Sigmoid colon (tissue), 6 donors: ENCODE measurements at regions not wholly inside any gene's neighbourhood (a gene's known extent, or its start where the extent isn't known, plus 50 kb on each side); places are given as distances from the start of the nearest gene placed in this dataset.

Experiments
- DNase-seq: peaks from one replicate; pipeline ENCODE4 v3.0.0-alpha.2; 2019
- H3K27ac ChIP-seq, 4 donors: fragments of 200-600 bp; sonication (generic); one replicate each; pipeline ENCODE4 v1.5.1; 2016 to 2019; ENCODE audit warnings: mild to moderate bottlenecking in 1 of 4
- H3K27me3 ChIP-seq, 3 donors: fragments of 200-600 bp; sonication (generic); one replicate each; pipeline ENCODE4 v1.5.1; 2019; ENCODE audit warnings: mild to moderate bottlenecking in 1 of 3
- H3K36me3 ChIP-seq, 4 donors: fragments of 200-600 bp; sonication (generic); one replicate each; pipeline ENCODE4 v1.5.1; 2016 to 2019
- H3K4me1 ChIP-seq, 4 donors: fragments of 200-600 bp; sonication (generic); one replicate each; pipeline ENCODE4 v1.5.1; 2017 to 2019
- H3K4me3 ChIP-seq, 4 donors: fragments of 200-600 bp; sonication (generic); one replicate each; pipeline ENCODE4 v1.5.1; 2017 to 2019; ENCODE audit warnings: mild to moderate bottlenecking in 2 of 4, moderate library complexity in 1 of 4
- H3K9me3 ChIP-seq, 4 donors: fragments of 200-600 bp in 3 of 4; sonication (generic) in 3 of 4; one replicate each; pipeline versions ENCODE4 v1.5.1 to v1.6.1; 2013 to 2019
- EP300 ChIP-seq, 4 donors: sonication (generic); formaldehyde crosslinking; IDR thresholded peaks; one replicate each; pipeline ENCODE4 v1.6.1; 2017; ENCODE audit warnings: antibody characterized with exemption in 4 of 4
- POLR2A ChIP-seq, 2 donors: fragments of 450-650 bp; IDR thresholded peaks; one replicate each; pipeline ENCODE4 v1.6.1; 2016; ENCODE audit warnings: antibody characterized with exemption in 2 of 2, mild to moderate bottlenecking in 2 of 2, moderate library complexity in 2 of 2
- POLR2AphosphoS5 ChIP-seq, 4 donors: sonication (generic); formaldehyde crosslinking; IDR thresholded peaks; one replicate each; pipeline ENCODE4 v1.6.1; 2017; ENCODE audit warnings: antibody characterized with exemption in 4 of 4
- whole genome bisulfite sequencing, 2 donors: extraction: QIAGEN DNeasy Blood & Tissue Kit; methylation state at CpG; one replicate each; pipeline ENCODE4 v1.1.7; 2013; 5-methylcytosine and 5-hydroxymethylcytosine counted together
- intact Hi-C: fragments of 100-400 bp; cut with DNase I; formaldehyde crosslinking; loops from one replicate; pipeline ENCODE4 v1.15.1; 2023
- TF ChIP-seq, protein P1 (sequence below), 4 experiments: fragments of 450-650 bp in 3 of 4; fragments of 200-600 bp in 1 of 4; IDR thresholded peaks; one replicate each; pipeline ENCODE4 v1.5.1; 2016 to 2019; ENCODE audit warnings: antibody characterized with exemption in 4 of 4, mild to moderate bottlenecking in 3 of 4, moderate library complexity in 2 of 4
- donor health status: healthy with polysubstance abuse.
- donor health status: healthy.

DNA sequence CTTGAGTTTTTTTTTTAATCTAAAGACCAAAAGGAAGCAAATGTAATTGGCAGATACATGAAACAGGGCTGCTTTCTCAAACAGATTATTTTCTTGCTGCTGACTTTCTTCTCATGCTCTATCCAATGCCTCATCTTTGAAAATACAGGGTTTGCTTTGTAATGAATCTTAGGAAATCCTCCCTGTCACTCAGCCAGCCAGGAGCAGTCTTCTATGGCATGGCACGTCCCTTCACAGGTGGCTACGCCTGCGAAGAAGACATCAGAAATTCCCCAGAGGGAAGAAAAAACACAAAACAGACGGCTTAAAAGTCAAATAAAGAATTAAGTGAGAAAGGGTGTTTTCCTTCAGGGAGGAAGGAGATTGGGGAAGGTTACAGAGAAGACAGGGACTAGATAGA is 242.5 kb downstream of the IGSF11 start:
- H3K4me3 ChIP-seq, result no peak overlapping the region
- 66 to 70% methylated on average over 4 of the region's 4 CpGs for WGBS, 2 donors
- H3K36me3 ChIP-seq, result no peaks in the 10 kb centered on the region
- no peak for TF ChIP-seq POLR2A (IDR thresholded peaks at IDR 0.05)
- TF ChIP-seq EP300 (IDR thresholded peaks at IDR 0.05), result no peak
- TF ChIP-seq POLR2AphosphoS5 (IDR thresholded peaks at IDR 0.05), result no peak
- TF ChIP-seq, protein P1, sequence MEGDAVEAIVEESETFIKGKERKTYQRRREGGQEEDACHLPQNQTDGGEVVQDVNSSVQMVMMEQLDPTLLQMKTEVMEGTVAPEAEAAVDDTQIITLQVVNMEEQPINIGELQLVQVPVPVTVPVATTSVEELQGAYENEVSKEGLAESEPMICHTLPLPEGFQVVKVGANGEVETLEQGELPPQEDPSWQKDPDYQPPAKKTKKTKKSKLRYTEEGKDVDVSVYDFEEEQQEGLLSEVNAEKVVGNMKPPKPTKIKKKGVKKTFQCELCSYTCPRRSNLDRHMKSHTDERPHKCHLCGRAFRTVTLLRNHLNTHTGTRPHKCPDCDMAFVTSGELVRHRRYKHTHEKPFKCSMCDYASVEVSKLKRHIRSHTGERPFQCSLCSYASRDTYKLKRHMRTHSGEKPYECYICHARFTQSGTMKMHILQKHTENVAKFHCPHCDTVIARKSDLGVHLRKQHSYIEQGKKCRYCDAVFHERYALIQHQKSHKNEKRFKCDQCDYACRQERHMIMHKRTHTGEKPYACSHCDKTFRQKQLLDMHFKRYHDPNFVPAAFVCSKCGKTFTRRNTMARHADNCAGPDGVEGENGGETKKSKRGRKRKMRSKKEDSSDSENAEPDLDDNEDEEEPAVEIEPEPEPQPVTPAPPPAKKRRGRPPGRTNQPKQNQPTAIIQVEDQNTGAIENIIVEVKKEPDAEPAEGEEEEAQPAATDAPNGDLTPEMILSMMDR (IDR thresholded peaks at IDR 0.05), result no peak
- no peak overlapping the region for H3K27ac ChIP-seq
- H3K9me3 ChIP-seq, result no peaks in the 10 kb centered on the region
- intact Hi-C loops, result no loop called here
- no peaks in the 10 kb centered on the region for H3K4me1 ChIP-seq
- no peak for DNase-seq
- no peaks in the 10 kb centered on the region for H3K27me3 ChIP-seq

DNA sequence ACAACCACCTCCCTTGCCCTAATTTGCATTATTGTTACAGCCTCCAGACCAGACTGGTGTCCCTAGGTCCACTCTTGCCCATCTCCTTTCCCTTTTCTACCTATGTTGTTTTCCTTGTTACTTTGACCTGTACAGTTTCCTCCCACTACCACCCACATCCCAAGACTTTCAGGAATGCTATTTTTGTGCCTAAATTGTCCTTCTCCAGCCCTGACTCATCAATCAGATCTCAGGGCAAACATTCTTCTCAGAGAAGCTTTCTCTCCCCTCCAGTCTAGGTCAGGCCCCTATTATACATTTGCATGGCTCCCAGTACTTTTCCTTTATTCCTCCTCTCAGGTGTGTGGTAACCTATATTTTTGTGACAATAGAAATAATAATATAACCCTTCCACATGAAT is 241.5 kb downstream of the IGSF11 start:
- no peak overlapping the region for H3K4me3 ChIP-seq
- no peaks in the 10 kb centered on the region for H3K36me3 ChIP-seq
- no peak for DNase-seq
- TF ChIP-seq POLR2A (IDR thresholded peaks at IDR 0.05), result no peak
- TF ChIP-seq POLR2AphosphoS5 (IDR thresholded peaks at IDR 0.05), result no peak
- TF ChIP-seq EP300 (IDR thresholded peaks at IDR 0.05), result no peak
- TF ChIP-seq, protein P1 (IDR thresholded peaks at IDR 0.05), result no peak
- no peaks in the 10 kb centered on the region for H3K27me3 ChIP-seq
- intact Hi-C loops, result no loop called here
- no peaks in the 10 kb centered on the region for H3K4me1 ChIP-seq
- H3K27ac ChIP-seq, result no peak overlapping the region
- H3K9me3 ChIP-seq, result no peaks in the 10 kb centered on the region

DNA sequence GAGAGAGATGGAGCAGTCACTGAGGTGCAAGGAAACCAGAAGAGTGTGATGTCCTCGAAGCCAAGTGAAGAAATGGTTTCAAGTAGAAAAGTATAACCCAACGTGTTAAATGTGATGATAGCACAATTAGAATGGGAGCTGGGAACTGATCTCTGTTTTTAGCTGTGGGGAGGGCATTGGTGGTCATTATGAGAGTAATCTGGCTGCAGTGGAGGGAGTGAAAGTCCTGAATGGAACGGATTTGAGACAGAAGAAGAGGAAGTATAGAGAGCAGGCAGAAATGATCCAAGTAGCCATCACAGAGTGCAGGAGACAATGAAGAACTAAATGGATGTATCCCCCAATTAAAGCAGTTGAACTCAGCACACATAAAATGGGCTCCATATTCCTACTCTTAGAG is 235.3 kb downstream of the IGSF11 start:
- intact Hi-C loops, result no loop called here
- TF ChIP-seq POLR2AphosphoS5 (IDR thresholded peaks at IDR 0.05), result no peak
- TF ChIP-seq EP300 (IDR thresholded peaks at IDR 0.05), result no peak
- no peak for TF ChIP-seq POLR2A (IDR thresholded peaks at IDR 0.05)
- TF ChIP-seq, protein P1 (IDR thresholded peaks at IDR 0.05), result no peak
- DNase-seq, result no peak
- Histone ChIP-seq H3K9me3 (no peaks in the 10 kb centered on the region), H3K4me1 (no peaks in the 10 kb centered on the region), H3K36me3 (no peaks in the 10 kb centered on the region), H3K4me3 (no peak overlapping the region), H3K27ac (no peak overlapping the region), H3K27me3 (no peaks in the 10 kb centered on the region)
- WGBS, 2 donors, result 59 to 77% methylated on average over 3 of the region's 3 CpGs

DNA sequence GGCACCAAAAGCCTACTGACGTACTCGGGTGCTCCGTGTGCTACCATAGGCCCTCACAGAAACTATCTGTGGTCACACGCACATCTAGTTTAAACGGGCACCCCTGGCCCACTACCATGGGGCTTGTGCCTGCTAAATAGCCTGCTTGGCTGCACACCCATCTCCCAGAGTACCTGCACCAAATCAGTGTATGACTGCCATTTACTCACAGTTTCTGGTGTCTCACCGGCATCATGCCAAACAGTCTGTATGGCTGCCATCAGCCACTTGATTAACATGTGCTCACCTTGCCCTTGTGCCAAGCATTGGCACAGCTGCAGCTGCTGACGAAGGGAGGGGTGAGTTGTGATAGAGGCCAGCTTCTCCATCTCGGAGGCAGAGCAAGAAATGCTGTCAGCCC is 232.7 kb downstream of the IGSF11 start:
- Histone ChIP-seq H3K4me3 (no peak overlapping the region), H3K27ac (no peak overlapping the region), H3K36me3 (no peaks in the 10 kb centered on the region), H3K9me3 (no peaks in the 10 kb centered on the region), H3K4me1 (no peaks in the 10 kb centered on the region), H3K27me3 (no peaks in the 10 kb centered on the region)
- DNase-seq, result no peak
- WGBS, 2 donors, result 81 to 88% methylated on average over 8 of the region's 8 CpGs
- TF ChIP-seq EP300 (IDR thresholded peaks at IDR 0.05) (no peak), POLR2AphosphoS5 (IDR thresholded peaks at IDR 0.05) (no peak), POLR2A (IDR thresholded peaks at IDR 0.05) (no peak)
- TF ChIP-seq, protein P1 (IDR thresholded peaks at IDR 0.05), result no peak
- intact Hi-C loops, result no loop called here

DNA sequence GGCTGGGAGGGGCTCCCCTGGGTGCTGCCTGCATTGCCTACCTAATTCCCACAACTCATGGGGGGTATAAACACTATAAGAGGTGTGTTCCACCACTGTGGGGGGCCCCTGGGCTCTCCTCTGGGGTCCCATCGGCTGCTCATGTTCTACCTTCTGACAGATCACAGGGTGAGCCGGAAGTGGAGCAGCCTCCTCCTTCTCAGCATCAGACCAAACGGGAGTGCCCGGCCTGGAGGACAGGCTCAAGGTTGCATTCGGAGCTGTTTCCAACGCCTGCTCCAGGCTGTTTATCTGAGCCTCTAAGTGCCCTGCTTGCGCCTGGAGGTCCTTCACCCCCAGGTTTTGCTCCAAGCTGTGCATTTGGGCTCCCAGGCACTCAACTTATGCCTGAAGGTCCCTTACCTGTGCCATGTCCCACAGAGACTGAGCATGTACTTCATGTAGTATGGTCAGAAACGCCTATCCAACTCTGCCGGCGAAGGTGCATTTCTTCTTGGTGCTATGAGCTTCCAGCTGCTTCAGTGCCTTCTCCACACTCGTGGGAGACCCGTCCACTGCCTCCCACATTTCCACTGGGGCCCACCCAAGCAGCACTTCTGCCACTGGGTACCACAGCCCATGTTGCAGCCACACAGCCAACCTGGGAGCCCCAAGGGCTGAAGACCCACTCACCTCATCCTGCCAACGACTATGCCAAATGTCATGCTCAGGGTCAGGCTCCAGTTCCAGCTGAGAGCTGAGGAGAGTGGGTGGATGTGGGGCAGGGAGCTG is 232.1 kb downstream of the IGSF11 start:
- Histone ChIP-seq H3K27ac (no peak overlapping the region), H3K36me3 (no peaks in the 10 kb centered on the region), H3K4me3 (no peak overlapping the region), H3K27me3 (no peaks in the 10 kb centered on the region), H3K9me3 (no peaks in the 10 kb centered on the region), H3K4me1 (no peaks in the 10 kb centered on the region)
- 81 to 86% methylated on average over 13 of the region's 13 CpGs for WGBS, 2 donors
- intact Hi-C loops, result no loop called here
- DNase-seq, result no peak
- TF ChIP-seq POLR2A (IDR thresholded peaks at IDR 0.05) (no peak), POLR2AphosphoS5 (IDR thresholded peaks at IDR 0.05) (no peak), EP300 (IDR thresholded peaks at IDR 0.05) (no peak)
- TF ChIP-seq, protein P1 (IDR thresholded peaks at IDR 0.05), result no peak
